HL-60 (cell line): ENCODE measurements at regions not wholly inside any gene's neighbourhood (a gene's known extent, or its start where the extent isn't known, plus 50 kb on each side); places are given as distances from the start of the nearest gene placed in this dataset.
"Not testable (repeated sequence)": the region's sequence is repeated elsewhere in the genome, so short reads cannot be mapped to it uniquely, and the experiment has no call there.

Source experiments
- DNase-seq, 2 experiments: peaks; one replicate each; pipeline ENCODE4 v3.0.0-alpha.2; 2010 to 2020; ENCODE audit warnings: low read depth in 1 of 2, low spot score in 1 of 2
- H3K27ac ChIP-seq: fragments of 250-450 bp; sonication (Bioruptor Pico); replicated peaks from 2 replicates; pipeline ENCODE4 v1.5.1; 2020; ENCODE audit warnings: mild to moderate bottlenecking, moderate library complexity
- H3K27me3 ChIP-seq: fragments of 250-450 bp; sonication (Bioruptor Pico); 2 replicates; pipeline ENCODE4 v1.5.1; 2021; ENCODE audit warnings: mild to moderate bottlenecking, moderate library complexity; ENCODE audit not compliant: insufficient read depth, poor library complexity, severe bottlenecking
- H3K4me3 ChIP-seq: replicated peaks from 2 replicates; pipeline ENCODE4 v1.5.1; 2011; ENCODE audit warnings: mild to moderate bottlenecking, control low read depth, low read length; ENCODE audit not compliant: insufficient read depth
- CTCF ChIP-seq: IDR thresholded peaks from one replicate; pipeline ENCODE4 v1.5.1; 2011; ENCODE audit warnings: low read length, control low read depth, inconsistent platforms; ENCODE audit not compliant: insufficient read depth
- GABPA ChIP-seq: IDR thresholded peaks from 2 replicates; pipeline ENCODE4 v1.6.1; 2012; ENCODE audit warnings: low read depth
- POLR2AphosphoS5 ChIP-seq: IDR thresholded peaks from 2 replicates; pipeline ENCODE4 v1.6.1; 2012; ENCODE audit warnings: low read depth
- SPI1 ChIP-seq: IDR thresholded peaks from 2 replicates; pipeline ENCODE4 v1.6.1; 2012; ENCODE audit warnings: low read depth, mild to moderate bottlenecking, borderline replicate concordance
- TF ChIP-seq, protein P1 (sequence below): IDR thresholded peaks from 2 replicates; pipeline ENCODE4 v1.6.1; 2012; ENCODE audit warnings: low read depth; ENCODE audit not compliant: insufficient replicate concordance

DNA sequence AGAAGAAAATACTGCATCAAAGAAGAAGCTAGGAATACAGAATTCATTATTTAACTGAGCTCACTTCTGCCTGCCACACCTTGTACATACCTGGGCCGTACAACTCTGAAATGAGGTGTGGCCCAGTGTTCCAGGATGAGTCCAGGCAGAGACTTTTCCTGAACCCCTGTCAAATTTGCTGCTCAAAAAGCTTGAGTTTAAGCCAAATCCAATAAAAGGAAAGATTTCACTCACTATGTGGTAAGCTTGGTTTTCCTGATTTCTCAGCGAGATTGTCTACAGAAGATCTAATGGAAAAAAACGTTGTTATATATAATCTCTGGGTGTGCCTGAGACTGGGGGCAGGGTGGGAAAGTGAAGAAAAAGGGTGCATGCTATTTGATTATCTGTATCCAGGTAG, 72.1 kb upstream of the EGFR start:
- H3K4me3 ChIP-seq, result no peak overlapping the region
- H3K27ac ChIP-seq, result no peak overlapping the region
- DNase-seq, result no peak
- no peak for TF ChIP-seq SPI1
- TF ChIP-seq, protein P1, sequence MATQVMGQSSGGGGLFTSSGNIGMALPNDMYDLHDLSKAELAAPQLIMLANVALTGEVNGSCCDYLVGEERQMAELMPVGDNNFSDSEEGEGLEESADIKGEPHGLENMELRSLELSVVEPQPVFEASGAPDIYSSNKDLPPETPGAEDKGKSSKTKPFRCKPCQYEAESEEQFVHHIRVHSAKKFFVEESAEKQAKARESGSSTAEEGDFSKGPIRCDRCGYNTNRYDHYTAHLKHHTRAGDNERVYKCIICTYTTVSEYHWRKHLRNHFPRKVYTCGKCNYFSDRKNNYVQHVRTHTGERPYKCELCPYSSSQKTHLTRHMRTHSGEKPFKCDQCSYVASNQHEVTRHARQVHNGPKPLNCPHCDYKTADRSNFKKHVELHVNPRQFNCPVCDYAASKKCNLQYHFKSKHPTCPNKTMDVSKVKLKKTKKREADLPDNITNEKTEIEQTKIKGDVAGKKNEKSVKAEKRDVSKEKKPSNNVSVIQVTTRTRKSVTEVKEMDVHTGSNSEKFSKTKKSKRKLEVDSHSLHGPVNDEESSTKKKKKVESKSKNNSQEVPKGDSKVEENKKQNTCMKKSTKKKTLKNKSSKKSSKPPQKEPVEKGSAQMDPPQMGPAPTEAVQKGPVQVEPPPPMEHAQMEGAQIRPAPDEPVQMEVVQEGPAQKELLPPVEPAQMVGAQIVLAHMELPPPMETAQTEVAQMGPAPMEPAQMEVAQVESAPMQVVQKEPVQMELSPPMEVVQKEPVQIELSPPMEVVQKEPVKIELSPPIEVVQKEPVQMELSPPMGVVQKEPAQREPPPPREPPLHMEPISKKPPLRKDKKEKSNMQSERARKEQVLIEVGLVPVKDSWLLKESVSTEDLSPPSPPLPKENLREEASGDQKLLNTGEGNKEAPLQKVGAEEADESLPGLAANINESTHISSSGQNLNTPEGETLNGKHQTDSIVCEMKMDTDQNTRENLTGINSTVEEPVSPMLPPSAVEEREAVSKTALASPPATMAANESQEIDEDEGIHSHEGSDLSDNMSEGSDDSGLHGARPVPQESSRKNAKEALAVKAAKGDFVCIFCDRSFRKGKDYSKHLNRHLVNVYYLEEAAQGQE, result no peak
- no peak for TF ChIP-seq POLR2AphosphoS5
- no peak for TF ChIP-seq GABPA
- no peak for TF ChIP-seq CTCF
- H3K27me3 ChIP-seq, result no peaks in the 10 kb centered on the region

DNA sequence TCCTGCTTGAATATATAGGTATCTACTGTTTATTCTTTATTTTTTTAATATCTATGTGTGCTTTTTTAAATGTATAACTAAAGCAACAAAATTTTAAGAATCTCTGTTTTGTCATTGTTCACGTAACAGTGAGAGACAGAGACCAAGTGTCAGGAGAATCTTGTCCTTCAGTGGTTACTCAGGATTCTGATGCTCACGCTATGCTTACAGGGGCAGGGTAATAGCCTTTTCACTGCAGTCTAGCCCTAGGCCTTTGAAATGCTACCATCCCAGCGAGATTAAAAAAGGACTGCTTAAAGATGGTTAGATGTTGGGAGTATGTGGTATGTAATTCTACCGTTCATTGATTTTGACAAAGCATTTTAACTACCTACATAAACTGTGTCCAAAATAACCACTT, 71.6 kb upstream of the EGFR start:
- H3K27ac ChIP-seq, result no peak overlapping the region
- no peaks in the 10 kb centered on the region for H3K27me3 ChIP-seq
- TF ChIP-seq POLR2AphosphoS5, result no peak
- no peak for TF ChIP-seq CTCF
- TF ChIP-seq GABPA, result no peak
- no peak overlapping the region for H3K4me3 ChIP-seq
- DNase-seq, result no peak

DNA sequence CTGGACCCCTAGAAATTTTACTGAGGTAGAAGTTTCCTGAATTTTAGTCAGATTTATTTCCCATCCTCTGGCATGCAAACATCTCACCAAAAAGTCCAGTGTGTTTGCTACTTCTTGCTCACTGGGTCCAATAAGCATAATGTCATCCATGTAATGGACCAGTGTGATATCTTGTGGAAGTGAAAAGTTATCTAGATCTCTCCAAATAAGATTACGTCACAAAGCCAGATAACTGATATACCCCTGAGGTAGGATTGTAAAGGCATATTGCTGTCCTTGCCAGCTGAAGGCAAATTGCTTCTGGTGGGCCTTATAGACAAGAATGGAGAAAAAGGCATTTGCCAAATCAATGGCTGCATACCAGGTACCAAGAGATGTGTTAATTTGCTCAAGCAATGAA, 69.3 kb upstream of the EGFR start:
- H3K27me3 ChIP-seq, H3K27ac ChIP-seq, DNase-seq, H3K4me3 ChIP-seq: not testable (repeated sequence)

GRCh38 chr7:54955296-54955695, 63.5 kb upstream of the EGFR start:
- no peaks in the 10 kb centered on the region for H3K27me3 ChIP-seq
- TF ChIP-seq CTCF (no peak), POLR2AphosphoS5 (no peak), GABPA (no peak), SPI1 (no peak)
- TF ChIP-seq, protein P1, result no peak
- H3K4me3 ChIP-seq, result no peak overlapping the region
- no peak overlapping the region for H3K27ac ChIP-seq
- no peak for DNase-seq
